ENCODE measurements at regions not wholly inside any gene's neighbourhood (a gene's known extent, or its start where the extent isn't known, plus 50 kb on each side); places are given as distances from the start of the nearest gene placed in this dataset.

DNA sequence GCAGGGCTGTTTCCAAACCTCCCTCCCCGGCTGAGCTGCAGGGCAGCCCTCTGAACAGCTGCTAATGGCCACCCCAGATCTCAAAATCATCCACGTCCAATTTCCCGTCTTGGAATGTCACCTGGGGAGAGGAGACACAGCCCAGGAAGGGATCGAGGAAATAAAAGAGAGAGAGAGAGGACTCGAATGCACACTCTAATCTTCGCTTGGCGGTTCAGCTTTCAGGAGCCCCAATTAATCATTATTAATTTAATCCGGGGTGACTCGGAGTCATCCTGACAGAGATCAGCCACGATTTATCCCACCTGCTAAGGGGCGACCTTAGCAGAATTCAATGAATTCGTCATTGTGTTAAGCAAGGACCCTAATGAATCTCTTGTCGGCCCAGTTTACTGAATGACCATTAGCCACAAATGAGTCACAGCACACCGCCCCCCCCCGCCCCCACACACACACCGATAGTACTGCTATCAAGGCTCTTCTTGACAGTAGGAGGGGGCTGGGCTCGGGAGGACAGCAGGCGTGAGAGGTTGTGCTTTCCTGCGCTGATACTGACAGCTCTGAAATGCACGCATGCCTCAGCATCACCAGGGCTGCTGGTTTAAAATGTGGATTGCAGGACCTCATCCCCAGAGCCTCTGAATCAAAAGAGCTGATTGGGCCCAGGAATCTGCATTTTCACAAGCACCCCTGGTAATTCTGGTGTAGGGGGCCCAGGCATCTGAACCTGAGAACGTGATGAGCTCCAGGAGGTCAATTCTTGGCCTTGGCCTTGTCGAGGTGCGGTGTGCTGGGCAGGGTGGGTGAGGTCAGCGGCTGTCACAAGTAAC lies 190.0 kb upstream of the CIBAR2 start:
- TF ChIP-seq CTCF (IDR thresholded peaks at IDR 0.05), result no peak
- no peak for TF ChIP-seq POLR2A (IDR thresholded peaks at IDR 0.05)

Data from thyroid gland (tissue), 4 donors.